ENCODE measurements at regions not wholly inside any gene's neighbourhood (a gene's known extent, or its start where the extent isn't known, plus 50 kb on each side); places are given as distances from the start of the nearest gene placed in this dataset.

GRCh38 chr12:116338064-116338846 lies 60.8 kb upstream of the MED13L start:
- TF ChIP-seq CTCF (IDR thresholded peaks at IDR 0.05; ENCODE audit: insufficient read depth, low read length, missing control alignments) = no peak
- no peak overlapping the region for H3K4me3 ChIP-seq (ENCODE audit: low read depth, low read length)
- ChIA-PET CTCF (no interaction called here), POLR2A (interaction anchor here (0.9 kb wide), 1 partner anchor 49 kb away, joined by 4 read pairs; no protein-coding TSS in a partner anchor)
- no peak for DNase-seq (ENCODE audit: low read depth, low spot score)

GRCh38 chr12:116339062-116339461 lies 61.6 kb upstream of the MED13L start:
- no peak overlapping the region for H3K4me3 ChIP-seq (ENCODE audit: low read depth, low read length)
- no peak for TF ChIP-seq CTCF (IDR thresholded peaks at IDR 0.05; ENCODE audit: insufficient read depth, low read length, missing control alignments)
- POLR2A ChIA-PET = no interaction called here
- DNase-seq (ENCODE audit: low read depth, low spot score) = no peak
- CTCF ChIA-PET = no interaction called here

GRCh38 chr12:116339800-116340371 lies 62.4 kb upstream of the MED13L start:
- no peak overlapping the region for H3K4me3 ChIP-seq (ENCODE audit: low read depth, low read length)
- no peak for TF ChIP-seq CTCF (IDR thresholded peaks at IDR 0.05; ENCODE audit: insufficient read depth, low read length, missing control alignments)
- POLR2A ChIA-PET = no interaction called here
- DNase-seq (ENCODE audit: low read depth, low spot score) = no peak
- CTCF ChIA-PET = no interaction called here

- ChIA-PET CTCF (interaction anchor here (1.1 kb wide), 1 partner anchor 14 kb away, joined by 3 read pairs; no protein-coding TSS in a partner anchor), POLR2A (no interaction called here)
- DNase-seq (ENCODE audit: low read depth, low spot score) = no peak
- no peak for TF ChIP-seq CTCF (IDR thresholded peaks at IDR 0.05; ENCODE audit: insufficient read depth, low read length, missing control alignments)
- H3K4me3 ChIP-seq (ENCODE audit: low read depth, low read length) = no peak overlapping the region
These were observed 65.9 kb upstream of the MED13L start for GRCh38 chr12:116343331-116343884.

- H3K4me3 ChIP-seq (ENCODE audit: low read depth, low read length) = no peak overlapping the region
- TF ChIP-seq CTCF (IDR thresholded peaks at IDR 0.05; ENCODE audit: insufficient read depth, low read length, missing control alignments) = no peak
- CTCF ChIA-PET = no interaction called here
- no peak for DNase-seq (ENCODE audit: low read depth, low spot score)
- POLR2A ChIA-PET = interaction anchor here (0.7 to 0.8 kb wide), 2 partner anchors 13 to 163 kb away, joined by 3 to 4 read pairs; no protein-coding TSS in a partner anchor
These were observed 68.7 kb upstream of the MED13L start for GRCh38 chr12:116346222-116346621.

GRCh38 chr12:116346741-116347140 lies 69.2 kb upstream of the MED13L start:
- CTCF ChIA-PET = interaction anchor here (0.7 kb wide), 1 partner anchor 331 kb away, joined by 3 read pairs; no protein-coding TSS in a partner anchor
- POLR2A ChIA-PET = interaction anchor here (0.7 to 1.1 kb wide), 3 partner anchors 13 to 87 kb away, joined by 3 to 4 read pairs (median 3); no protein-coding TSS in a partner anchor
- DNase-seq (ENCODE audit: low read depth, low spot score) = peak; percentile 83
- H3K4me3 ChIP-seq (ENCODE audit: low read depth, low read length) = no peak overlapping the region
- no peak for TF ChIP-seq CTCF (IDR thresholded peaks at IDR 0.05; ENCODE audit: insufficient read depth, low read length, missing control alignments)

All from AG04449 (cell line).